ENCODE measurements at regions not wholly inside any gene's neighbourhood (a gene's known extent, or its start where the extent isn't known, plus 50 kb on each side); places are given as distances from the start of the nearest gene placed in this dataset.

DNA sequence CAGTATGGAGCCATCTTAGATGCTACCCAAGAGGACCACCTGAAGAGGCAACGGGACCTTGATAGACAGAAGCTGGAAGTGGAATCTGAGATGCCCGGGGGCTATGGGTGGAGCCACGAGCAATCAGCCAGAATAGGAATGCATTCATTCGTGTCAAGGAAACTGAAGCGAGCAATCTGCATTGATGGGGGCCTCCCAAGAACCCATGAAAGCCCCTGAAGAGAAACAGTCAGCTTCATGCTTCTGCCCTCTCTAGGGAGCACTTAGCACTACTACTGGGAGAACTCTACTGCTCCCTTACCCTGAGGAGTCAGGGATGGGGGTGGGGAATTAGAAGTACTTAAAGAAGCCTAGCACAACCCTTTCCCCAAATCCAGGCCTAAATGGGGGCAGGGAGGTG, 51.9 kb upstream of the TCERG1 start:
- TF ChIP-seq, protein P1, sequence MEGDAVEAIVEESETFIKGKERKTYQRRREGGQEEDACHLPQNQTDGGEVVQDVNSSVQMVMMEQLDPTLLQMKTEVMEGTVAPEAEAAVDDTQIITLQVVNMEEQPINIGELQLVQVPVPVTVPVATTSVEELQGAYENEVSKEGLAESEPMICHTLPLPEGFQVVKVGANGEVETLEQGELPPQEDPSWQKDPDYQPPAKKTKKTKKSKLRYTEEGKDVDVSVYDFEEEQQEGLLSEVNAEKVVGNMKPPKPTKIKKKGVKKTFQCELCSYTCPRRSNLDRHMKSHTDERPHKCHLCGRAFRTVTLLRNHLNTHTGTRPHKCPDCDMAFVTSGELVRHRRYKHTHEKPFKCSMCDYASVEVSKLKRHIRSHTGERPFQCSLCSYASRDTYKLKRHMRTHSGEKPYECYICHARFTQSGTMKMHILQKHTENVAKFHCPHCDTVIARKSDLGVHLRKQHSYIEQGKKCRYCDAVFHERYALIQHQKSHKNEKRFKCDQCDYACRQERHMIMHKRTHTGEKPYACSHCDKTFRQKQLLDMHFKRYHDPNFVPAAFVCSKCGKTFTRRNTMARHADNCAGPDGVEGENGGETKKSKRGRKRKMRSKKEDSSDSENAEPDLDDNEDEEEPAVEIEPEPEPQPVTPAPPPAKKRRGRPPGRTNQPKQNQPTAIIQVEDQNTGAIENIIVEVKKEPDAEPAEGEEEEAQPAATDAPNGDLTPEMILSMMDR (tag by site-specific recombination; IDR thresholded peaks at IDR 0.05): no peak
- TF ChIP-seq YY1 (tag by site-specific recombination; IDR thresholded peaks at IDR 0.05): no peak
- no peak for TF ChIP-seq ZNF670 (tag by site-specific recombination; IDR thresholded peaks at IDR 0.05; ENCODE audit: low read depth)
- TF ChIP-seq MEIS1 (CRISPR knock-in tag; IDR thresholded peaks at IDR 0.05; ENCODE audit: borderline replicate concordance): no peak
